ENCODE measurements at regions not wholly inside any gene's neighbourhood (a gene's known extent, or its start where the extent isn't known, plus 50 kb on each side); places are given as distances from the start of the nearest gene placed in this dataset.
"Not testable (repeated sequence)": the region's sequence is repeated elsewhere in the genome, so short reads cannot be mapped to it uniquely, and the experiment has no call there.

- not testable (repeated sequence) for FAIRE-seq
Measured at GRCh38 chr2:40676134-40676790, 224.4 kb upstream of the SLC8A1 start.

GRCh38 chr2:40680547-40680946 is 228.7 kb upstream of the SLC8A1 start:
- DNase-seq (ENCODE audit: low spot score in 2 of 2) = no peak
- no peak for FAIRE-seq

More at GRCh38 chr2:40676134-40676790, 224.4 kb upstream of the SLC8A1 start:
- not testable (repeated sequence) for DNase-seq (ENCODE audit: low spot score in 2 of 2)

DNA sequence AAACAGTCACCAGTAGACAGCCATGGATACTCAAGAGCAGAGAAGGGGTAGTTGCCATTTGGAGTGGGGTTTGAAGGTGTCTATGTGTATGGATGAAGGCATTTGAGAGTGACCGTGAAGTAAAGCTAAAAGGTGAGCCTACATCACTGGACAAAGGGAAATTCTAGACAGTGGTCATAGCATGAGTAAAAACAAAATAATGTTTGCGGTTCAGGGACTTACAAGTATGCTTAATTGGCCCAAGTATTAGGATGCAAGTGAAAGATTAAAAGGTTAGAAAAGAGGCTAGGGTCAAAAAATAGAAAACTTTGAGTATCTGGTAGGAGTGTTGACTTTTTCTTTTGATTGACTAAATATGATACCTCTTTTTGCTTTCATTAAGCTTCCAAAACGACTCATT is 238.1 kb upstream of the SLC8A1 start:
- DNase-seq (ENCODE audit: low spot score in 2 of 2) = no peak
- no peak for FAIRE-seq

- no peak for DNase-seq (ENCODE audit: low spot score in 2 of 2)
- FAIRE-seq = no peak
Measured at GRCh38 chr2:40690525-40690924, 238.6 kb upstream of the SLC8A1 start.

GRCh38 chr2:40700231-40700954 is 248.5 kb upstream of the SLC8A1 start:
- DNase-seq (ENCODE audit: low spot score in 2 of 2) (no peak), FAIRE-seq (no peak)

- DNase-seq (ENCODE audit: low spot score in 2 of 2); FAIRE-seq: not testable (repeated sequence)
Measured at GRCh38 chr2:40712197-40712894, 260.5 kb upstream of the SLC8A1 start.

- FAIRE-seq (no peak), DNase-seq (ENCODE audit: low spot score in 2 of 2) (no peak)
Measured at GRCh38 chr2:40716879-40717278, 265.0 kb upstream of the SLC8A1 start.

- DNase-seq (ENCODE audit: low spot score in 2 of 2) = no peak
- no peak for FAIRE-seq
Measured at GRCh38 chr2:40719414-40719813, 267.5 kb upstream of the SLC8A1 start.

DNA sequence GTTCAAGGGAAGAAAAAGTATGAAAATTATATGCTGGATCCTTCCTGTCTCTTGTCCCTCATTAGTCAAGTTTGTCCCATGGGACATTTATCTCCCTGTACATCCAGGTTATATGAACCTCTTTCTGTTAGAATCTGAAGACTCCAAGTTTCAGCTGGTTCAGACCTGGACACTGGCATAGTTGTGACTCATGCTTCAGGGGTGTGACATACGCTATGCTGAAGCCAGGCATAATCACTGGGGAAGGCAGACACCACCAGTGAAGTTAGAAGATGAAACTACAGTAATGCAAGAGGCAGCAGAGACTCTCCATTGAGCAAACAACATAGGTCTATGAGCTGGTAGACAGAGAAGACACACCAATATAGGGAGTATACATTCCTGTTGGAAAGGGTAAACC is 269.7 kb upstream of the SLC8A1 start:
- FAIRE-seq = no peak

DNA sequence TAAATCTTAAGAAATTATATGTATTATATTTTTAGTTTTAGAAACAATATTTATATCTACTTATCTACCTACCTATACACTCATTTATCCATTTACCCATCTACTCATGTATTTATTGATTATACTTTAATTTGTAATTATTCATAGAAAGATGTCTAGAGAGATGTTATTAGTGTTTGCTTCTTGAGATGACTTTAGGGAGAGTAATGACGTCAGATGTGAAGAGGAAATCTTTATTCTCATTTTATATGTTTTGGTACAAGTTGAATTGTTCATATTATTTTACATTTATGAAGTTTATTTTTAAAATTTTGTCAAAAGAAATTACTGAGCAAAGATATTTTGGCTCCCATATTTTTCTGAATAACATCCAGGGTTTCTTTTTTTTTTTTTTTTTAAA is 271.3 kb upstream of the SLC8A1 start:
- no peak for FAIRE-seq
- no peak for DNase-seq (ENCODE audit: low spot score in 2 of 2)

More for the DNA sequence above, 269.7 kb upstream of the SLC8A1 start:
- DNase-seq (ENCODE audit: low spot score in 2 of 2) = no peak

DNA sequence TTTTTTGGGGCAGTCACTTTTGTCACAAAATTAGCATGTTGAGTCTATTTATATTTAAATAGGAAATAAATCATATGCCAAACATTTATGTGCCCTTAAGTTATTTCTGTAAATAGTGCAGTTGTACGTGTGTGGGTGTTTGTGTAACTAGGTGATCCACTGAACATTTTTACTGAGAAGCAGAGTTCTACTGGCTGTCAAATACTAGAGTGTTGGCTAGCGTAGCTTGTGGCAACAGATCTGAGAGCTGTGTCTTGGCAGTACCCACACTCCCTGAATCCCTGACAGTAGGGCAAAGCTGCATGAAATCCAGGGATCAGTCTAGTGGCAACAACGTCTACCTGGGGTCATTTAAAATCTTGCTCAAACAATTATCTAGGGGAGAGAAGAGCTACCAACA is 273.1 kb upstream of the SLC8A1 start:
- DNase-seq (ENCODE audit: low spot score in 2 of 2) (no peak), FAIRE-seq (no peak)

DNA sequence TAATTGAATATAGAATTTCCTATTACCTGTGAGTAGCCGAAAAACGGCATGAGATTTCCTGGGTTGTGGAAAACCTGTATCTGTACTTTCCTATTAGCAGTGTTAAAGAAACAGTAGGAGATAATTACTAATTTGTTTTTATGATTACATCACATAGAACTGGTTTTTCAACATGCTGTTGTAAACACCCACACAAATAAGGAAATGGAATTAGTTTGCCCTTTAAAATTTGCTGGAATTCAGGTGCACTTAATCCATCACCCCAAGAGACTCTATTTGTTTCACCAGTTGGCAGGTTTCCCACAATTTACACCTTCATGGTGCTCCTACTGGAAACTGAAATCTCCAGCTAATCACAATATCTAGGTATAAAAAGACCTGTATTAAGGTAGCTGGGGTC is 274.1 kb upstream of the SLC8A1 start:
- DNase-seq (ENCODE audit: low spot score in 2 of 2) (no peak), FAIRE-seq (no peak)

DNA sequence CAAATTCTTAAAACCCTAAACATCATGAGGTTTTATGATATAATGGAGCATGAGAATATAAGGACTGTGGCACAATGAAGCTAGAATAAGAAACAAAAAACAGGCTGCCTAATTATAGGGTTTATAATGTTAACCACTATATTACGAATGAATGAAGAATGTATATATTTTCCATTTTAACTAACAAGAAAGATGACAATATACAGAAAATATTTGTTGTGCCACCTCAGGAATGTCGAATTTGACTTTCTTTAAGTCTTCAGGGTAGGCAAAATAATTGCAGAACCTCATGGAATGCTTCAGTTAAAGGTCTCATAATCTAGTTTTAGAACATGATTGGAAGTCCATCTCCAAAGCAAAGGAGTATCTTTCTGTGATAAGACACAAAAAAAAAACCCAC is 282.9 kb upstream of the SLC8A1 start:
- no peak for DNase-seq (ENCODE audit: low spot score in 2 of 2)
- no peak for FAIRE-seq

DNA sequence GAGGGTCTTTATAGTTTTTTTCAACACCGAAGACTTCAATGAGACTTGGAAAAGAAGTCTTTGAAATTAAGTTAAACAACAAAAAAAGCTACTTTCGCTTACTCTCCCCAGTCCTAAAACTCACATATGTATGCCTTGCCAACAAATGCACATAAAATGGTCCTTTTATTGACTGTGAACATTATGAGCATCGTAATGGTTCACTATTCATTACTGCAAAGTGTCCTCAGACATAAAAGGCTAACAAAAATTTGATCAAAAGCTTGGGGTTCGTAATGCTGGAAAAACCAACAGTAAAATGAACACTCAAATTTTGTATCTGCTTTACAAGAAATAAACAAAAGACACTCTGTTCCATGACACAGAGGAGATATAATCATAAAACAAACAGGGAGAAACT is 285.3 kb upstream of the SLC8A1 start:
- DNase-seq (ENCODE audit: low spot score in 2 of 2) (no peak), FAIRE-seq (no peak)

- FAIRE-seq = no peak
- no peak for DNase-seq (ENCODE audit: low spot score in 2 of 2)
Measured at GRCh38 chr2:40740419-40740818, 288.5 kb upstream of the SLC8A1 start.

- DNase-seq (ENCODE audit: low spot score in 2 of 2) = no peak
- FAIRE-seq = no peak
Measured at GRCh38 chr2:40741532-40741931, 289.6 kb upstream of the SLC8A1 start.

DNA sequence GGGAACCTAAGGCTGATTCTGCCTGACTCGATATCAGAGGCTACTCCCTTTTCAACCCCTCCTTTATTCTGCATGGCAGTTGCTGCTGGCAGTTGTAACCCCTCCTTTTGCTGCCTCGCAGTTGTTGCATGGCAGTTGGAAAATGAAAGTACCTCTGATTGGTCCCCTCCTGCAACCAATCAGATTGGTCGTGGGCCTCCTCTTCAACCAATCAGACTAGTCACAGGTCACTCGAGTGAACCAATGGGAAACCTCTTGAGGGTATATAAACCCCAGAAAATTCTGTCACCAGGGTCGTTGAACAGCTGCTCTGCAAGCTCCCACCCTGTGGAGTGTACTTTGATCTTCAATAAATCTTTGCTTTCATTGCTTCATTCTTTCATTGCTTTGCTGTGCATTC is 294.3 kb upstream of the SLC8A1 start:
- FAIRE-seq (no peak), DNase-seq (ENCODE audit: low spot score in 2 of 2) (no peak)

DNA sequence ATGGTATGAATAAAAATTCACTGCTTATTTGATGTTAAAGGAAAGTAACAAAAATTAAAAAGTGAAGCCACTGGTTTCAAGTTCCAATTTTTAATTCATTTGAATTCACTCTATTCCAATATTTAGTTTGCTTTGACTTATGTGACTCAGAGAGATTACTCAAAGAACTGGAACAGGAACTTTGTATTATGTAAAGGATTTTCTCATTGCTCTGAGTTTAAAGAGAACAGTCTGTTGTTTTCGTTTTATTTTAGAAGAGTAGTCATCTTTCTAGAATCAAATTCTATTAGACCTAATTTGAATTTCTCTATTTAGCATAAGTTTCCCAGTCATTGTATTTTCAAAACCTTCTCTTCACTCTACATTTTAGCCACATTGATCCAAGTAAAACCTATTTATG is 300.1 kb upstream of the SLC8A1 start:
- DNase-seq (ENCODE audit: low spot score in 2 of 2) (no peak), FAIRE-seq (no peak)

GRCh38 chr2:40752796-40753195 is 300.9 kb upstream of the SLC8A1 start:
- no peak for FAIRE-seq
- DNase-seq (ENCODE audit: low spot score in 2 of 2) = no peak

GRCh38 chr2:40754912-40755311 is 303.0 kb upstream of the SLC8A1 start:
- DNase-seq (ENCODE audit: low spot score in 2 of 2) (no peak), FAIRE-seq (no peak)

- no peak for DNase-seq (ENCODE audit: low spot score in 2 of 2)
- FAIRE-seq = no peak
Measured at GRCh38 chr2:40758401-40759155, 306.7 kb upstream of the SLC8A1 start.
